Activated CD4-positive, alpha-beta T cell treated with anti-CD3 and anti-CD28 coated beads, Interleukin-2, amount 10 ng/mL, durations not matched to agents 24 days and 14 days (primary cell): ENCODE measurements at regions not wholly inside any gene's neighbourhood (a gene's known extent, or its start where the extent isn't known, plus 50 kb on each side); places are given as distances from the start of the nearest gene placed in this dataset.

Source experiments
- DNase-seq: peaks from one replicate; pipeline ENCODE4 v3.0.0; 2022
- H3K27ac Mint-ChIP-seq: one replicate; pipeline ENCODE4 v1.8.0; 2022; ENCODE audit warnings: mild to moderate bottlenecking, mixed read lengths
- H3K27me3 Mint-ChIP-seq: one replicate; pipeline ENCODE4 v1.8.0; 2022; ENCODE audit warnings: mixed read lengths
- H3K36me3 Mint-ChIP-seq: one replicate; pipeline ENCODE4 v1.8.0; 2022; ENCODE audit warnings: low read depth, mild to moderate bottlenecking, mixed read lengths
- H3K4me1 Mint-ChIP-seq: one replicate; pipeline ENCODE4 v1.8.0; 2021; ENCODE audit warnings: mixed read lengths
- H3K4me3 Mint-ChIP-seq: one replicate; pipeline ENCODE4 v1.8.0; 2022; ENCODE audit warnings: mild to moderate bottlenecking, moderate library complexity, mixed read lengths
- H3K9me3 Mint-ChIP-seq: one replicate; pipeline ENCODE4 v1.8.0; 2021; ENCODE audit warnings: mixed read lengths
- intact Hi-C: fragments of 100-400 bp; cut with micrococcal nuclease; formaldehyde crosslinking; loops from one replicate; pipeline ENCODE4 v1.15.1; 2023

DNA sequence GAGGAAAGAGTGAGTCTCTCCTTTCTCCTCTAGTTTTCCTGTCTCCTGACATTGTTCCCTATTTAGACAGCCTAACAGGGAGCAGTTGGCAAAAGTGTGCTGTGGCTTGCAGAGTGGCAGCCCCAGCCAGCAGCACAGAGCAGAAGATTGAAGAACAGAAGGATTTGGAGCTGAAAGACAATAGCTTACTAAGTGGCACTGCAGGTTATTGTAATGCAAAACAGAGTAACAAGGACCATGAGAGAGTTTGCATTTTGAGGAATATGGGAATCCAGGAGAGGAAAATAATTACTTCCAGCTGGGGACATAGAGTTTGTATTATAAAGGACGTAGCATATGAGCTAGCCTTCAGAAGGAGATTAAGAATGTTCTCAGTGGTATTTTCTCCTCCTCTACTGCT lies 342.4 kb downstream of the AKAIN1 start:
- H3K27me3 Mint-ChIP-seq = no peaks in the 10 kb centered on the region
- DNase-seq = no peak
- H3K27ac Mint-ChIP-seq = no peak overlapping the region
- intact Hi-C loops = no loop called here
- peaks cover under 1% of the 10 kb centered on the region for H3K9me3 Mint-ChIP-seq
- no peak overlapping the region for H3K4me3 Mint-ChIP-seq
- H3K4me1 Mint-ChIP-seq = no peaks in the 10 kb centered on the region
- H3K36me3 Mint-ChIP-seq = no peaks in the 10 kb centered on the region

DNA sequence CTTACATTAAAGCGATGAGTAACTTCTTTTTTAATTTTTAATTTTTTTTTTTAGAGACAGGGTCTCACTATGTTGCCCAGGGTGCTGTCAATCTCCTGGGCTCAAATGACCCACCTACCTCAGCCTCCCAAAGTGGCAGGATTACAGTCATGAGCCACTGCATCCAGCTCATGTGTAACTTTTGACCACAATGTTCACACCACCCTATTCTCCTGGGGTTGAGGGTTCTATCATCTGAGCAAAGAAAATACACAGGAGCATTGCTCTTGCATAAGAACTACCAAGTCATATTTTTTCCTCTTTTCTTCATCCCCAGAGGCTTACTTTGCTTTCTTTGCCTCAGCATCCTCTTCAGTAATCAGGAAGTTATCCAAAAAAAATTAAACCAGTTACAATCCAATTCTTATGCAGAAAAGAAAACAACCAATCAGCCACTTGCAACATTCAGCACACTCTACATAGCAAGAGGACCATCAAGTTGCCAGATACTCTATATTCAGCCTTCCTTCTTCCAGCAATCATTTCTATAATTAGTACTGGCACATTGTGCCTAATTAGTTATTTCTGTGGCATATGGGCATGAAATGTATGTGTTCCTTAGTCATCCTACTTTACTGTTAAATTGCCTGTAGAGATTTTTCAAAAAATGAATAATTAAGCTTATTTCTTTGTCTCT lies 345.6 kb downstream of the AKAIN1 start:
- Mint-ChIP-seq H3K27ac (no peak overlapping the region), H3K9me3 (peaks cover 9% of the 10 kb centered on the region), H3K27me3 (no peaks in the 10 kb centered on the region), H3K4me1 (no peaks in the 10 kb centered on the region), H3K36me3 (no peaks in the 10 kb centered on the region), H3K4me3 (no peak overlapping the region)
- DNase-seq = no peak
- intact Hi-C loops = no loop called here

DNA sequence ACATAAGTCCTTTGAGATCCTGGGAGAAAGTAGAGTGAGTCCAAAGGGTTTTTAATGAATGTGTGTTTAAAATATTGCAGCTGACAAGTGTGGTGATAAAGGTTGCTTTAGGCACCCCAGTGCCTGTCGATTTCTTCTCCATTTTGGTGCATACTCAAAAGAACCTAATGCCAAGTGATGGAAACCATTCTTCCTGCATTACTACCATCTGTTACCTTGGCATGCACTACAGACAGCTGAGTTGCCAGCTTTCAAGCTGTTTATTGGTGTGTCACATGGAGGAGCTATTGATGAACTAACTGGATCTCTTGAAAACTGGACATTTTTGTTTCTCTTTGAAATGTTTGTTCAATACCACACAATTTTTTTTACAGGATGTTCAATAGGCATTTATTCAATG lies 350.0 kb downstream of the AKAIN1 start:
- no peak overlapping the region for H3K4me3 Mint-ChIP-seq
- peaks cover 13% of the 10 kb centered on the region for H3K9me3 Mint-ChIP-seq
- intact Hi-C loops = no loop called here
- H3K36me3 Mint-ChIP-seq = no peaks in the 10 kb centered on the region
- no peak for DNase-seq
- H3K27ac Mint-ChIP-seq = no peak overlapping the region
- no peaks in the 10 kb centered on the region for H3K4me1 Mint-ChIP-seq
- H3K27me3 Mint-ChIP-seq = no peaks in the 10 kb centered on the region

DNA sequence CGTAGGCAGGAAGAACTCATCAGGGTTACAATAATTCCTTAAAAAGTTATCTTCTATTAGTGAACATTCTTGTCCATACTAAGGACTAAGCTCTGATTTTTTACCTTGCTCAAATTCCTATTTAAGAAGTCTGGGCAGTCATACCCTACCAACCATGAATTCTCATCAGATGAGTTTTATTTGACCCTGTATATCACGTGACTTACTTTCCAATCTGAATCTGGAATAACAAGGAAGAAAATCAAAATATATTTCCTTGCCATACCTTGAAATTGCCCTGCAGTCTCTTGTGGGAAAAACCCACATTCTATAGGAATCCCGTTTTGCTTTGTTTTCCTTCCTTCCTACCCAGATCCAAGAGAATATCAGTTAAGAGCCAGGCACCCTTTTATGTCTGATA lies 352.7 kb downstream of the AKAIN1 start:
- DNase-seq = no peak
- intact Hi-C loops = no loop called here
- Mint-ChIP-seq H3K36me3 (no peaks in the 10 kb centered on the region), H3K4me3 (no peak overlapping the region), H3K27me3 (no peaks in the 10 kb centered on the region), H3K9me3 (peaks cover 9% of the 10 kb centered on the region), H3K27ac (no peak overlapping the region), H3K4me1 (no peaks in the 10 kb centered on the region)

DNA sequence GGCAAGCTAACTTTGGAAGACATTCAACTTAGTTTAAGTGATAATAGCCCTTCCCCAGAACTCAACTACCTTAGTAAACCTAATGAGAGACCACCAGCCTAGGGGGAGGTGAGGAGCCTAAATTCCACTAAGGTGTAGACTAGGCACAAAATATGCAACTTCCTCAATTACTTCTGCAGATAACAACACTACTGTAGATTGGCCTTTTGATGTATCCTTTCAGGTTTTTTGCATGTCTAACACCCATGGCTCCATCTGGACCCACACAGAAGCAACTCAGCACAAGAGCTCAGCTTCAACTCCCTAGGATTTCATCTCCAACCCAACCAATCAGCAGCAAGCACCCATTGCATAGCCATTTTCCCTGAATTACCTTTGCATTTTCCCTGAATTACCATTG lies 353.3 kb downstream of the AKAIN1 start:
- no peak for DNase-seq
- Mint-ChIP-seq H3K27me3 (no peaks in the 10 kb centered on the region), H3K4me1 (no peaks in the 10 kb centered on the region), H3K36me3 (no peaks in the 10 kb centered on the region), H3K27ac (no peak overlapping the region), H3K4me3 (no peak overlapping the region), H3K9me3 (peaks cover 8% of the 10 kb centered on the region)
- intact Hi-C loops = no loop called here

DNA sequence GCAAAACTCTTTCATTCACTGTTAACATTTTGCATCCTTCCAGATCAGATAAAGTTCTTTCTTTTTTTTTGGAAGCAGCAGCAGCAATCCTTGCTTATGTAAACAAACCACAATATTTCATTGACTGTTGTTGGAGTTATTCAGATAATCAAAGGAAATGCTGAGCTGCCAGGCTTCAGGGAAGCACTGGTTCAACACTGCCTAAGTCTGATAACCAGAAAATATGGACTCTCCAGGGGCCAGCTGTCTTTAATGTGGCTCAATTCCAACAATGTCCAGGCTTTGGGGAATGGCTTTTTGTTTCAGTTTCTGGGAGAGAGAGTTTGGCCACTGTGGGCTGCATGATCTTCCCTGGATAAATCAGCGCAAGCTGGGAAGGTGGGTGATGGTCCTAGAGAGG lies 354.3 kb downstream of the AKAIN1 start:
- intact Hi-C loops = no loop called here
- Mint-ChIP-seq H3K27me3 (no peaks in the 10 kb centered on the region), H3K4me3 (no peak overlapping the region), H3K9me3 (peaks cover 8% of the 10 kb centered on the region), H3K4me1 (no peaks in the 10 kb centered on the region), H3K27ac (no peak overlapping the region), H3K36me3 (no peaks in the 10 kb centered on the region)
- DNase-seq = no peak

DNA sequence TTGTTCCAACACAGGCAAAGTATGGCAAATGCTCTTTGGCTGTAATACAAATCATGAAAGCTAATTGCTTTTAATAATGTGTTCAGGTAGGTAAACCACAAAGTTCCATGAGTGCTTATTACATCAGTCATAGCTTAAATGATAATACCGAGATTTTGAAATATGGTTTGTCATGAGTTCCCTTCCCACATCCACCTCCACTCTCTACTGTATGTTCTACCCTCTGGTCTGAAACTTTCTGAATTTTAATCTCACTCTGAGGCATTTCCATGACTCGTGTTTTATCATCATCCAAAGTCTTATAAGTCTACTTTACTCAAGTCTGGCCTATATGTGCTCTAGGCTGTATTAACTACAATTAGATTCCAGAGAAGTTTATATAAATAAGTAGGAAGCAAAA lies 354.8 kb downstream of the AKAIN1 start:
- H3K4me1 Mint-ChIP-seq = no peaks in the 10 kb centered on the region
- H3K36me3 Mint-ChIP-seq = no peaks in the 10 kb centered on the region
- H3K27me3 Mint-ChIP-seq = no peaks in the 10 kb centered on the region
- H3K4me3 Mint-ChIP-seq = no peak overlapping the region
- DNase-seq = no peak
- intact Hi-C loops = no loop called here
- H3K9me3 Mint-ChIP-seq = peaks cover 5% of the 10 kb centered on the region
- H3K27ac Mint-ChIP-seq = no peak overlapping the region

DNA sequence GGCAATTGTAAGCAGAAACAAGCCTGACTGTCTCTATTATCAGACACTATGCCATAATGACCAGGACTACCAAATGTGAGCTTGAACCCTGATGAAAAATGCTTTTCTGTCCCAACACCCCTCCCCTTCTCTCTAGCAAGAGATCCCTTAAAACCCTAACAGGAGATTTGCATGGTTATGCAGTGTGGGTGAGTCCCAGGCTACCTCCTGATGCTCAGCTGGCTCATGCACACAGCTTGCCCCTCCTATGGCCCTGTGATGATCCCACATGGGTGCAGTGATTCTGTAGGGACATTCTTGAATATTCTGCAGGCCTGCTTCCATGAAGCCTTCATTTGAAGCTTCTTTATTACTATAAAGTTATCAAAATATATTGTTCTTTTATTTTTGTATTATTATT lies 357.4 kb downstream of the AKAIN1 start:
- H3K4me3 Mint-ChIP-seq = no peak overlapping the region
- H3K9me3 Mint-ChIP-seq = peaks cover 3% of the 10 kb centered on the region
- H3K4me1 Mint-ChIP-seq = no peaks in the 10 kb centered on the region
- no peaks in the 10 kb centered on the region for H3K36me3 Mint-ChIP-seq
- no peak overlapping the region for H3K27ac Mint-ChIP-seq
- intact Hi-C loops = no loop called here
- no peak for DNase-seq
- no peaks in the 10 kb centered on the region for H3K27me3 Mint-ChIP-seq

DNA sequence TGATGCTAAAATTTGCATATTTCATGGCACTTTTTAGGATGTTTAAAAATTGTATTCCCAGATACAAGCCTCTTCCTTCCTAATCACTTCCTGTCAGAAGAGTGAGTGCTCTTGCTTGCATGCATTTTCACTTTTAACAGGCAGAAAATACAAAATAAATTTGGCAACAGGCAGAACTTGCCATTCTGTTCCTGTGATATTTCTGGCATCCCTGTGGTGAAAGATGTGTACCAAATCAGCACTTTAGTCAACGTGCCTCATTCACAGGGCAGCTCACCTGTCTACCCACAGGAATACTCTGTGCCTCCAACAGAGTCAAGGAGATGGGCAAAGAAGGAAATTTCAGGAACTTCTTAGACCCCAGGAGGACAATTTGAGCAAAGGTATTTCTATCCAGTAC lies 360.9 kb downstream of the AKAIN1 start:
- Mint-ChIP-seq H3K4me1 (no peaks in the 10 kb centered on the region), H3K36me3 (no peaks in the 10 kb centered on the region), H3K27ac (no peak overlapping the region), H3K9me3 (peaks cover 6% of the 10 kb centered on the region), H3K27me3 (no peaks in the 10 kb centered on the region), H3K4me3 (no peak overlapping the region)
- intact Hi-C loops = no loop called here
- no peak for DNase-seq

DNA sequence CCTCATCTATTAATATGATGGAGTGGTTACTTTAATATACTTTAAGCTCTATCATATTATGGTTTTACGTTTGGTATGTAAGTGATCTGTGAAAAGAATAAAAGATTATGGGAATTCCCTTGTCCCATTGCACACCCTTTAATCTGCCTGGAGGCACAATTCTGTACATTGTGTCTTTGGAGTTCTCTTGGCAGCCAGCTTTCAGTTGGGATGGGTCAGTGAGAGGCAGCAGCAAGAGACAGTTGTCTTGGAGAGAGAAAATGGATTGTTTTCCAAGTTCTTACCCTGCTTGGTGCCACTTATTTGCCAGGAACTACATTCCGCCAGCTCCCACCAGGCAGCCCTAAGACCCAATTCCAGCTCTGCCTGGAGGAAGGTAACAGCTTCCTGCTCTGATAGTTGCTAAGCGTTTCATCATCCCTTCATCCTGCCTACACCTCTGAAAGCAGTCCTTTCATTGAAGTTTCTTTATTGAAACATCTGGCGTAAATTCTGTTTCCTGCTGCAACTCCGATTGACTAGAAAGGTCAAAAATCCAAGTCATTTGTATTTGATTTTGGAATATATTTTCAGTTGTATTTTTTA lies 365.2 kb downstream of the AKAIN1 start:
- intact Hi-C loops = no loop called here
- H3K4me1 Mint-ChIP-seq = no peaks in the 10 kb centered on the region
- no peaks in the 10 kb centered on the region for H3K27me3 Mint-ChIP-seq
- H3K36me3 Mint-ChIP-seq = no peaks in the 10 kb centered on the region
- peaks cover 3% of the 10 kb centered on the region for H3K9me3 Mint-ChIP-seq
- DNase-seq = no peak
- H3K4me3 Mint-ChIP-seq = no peak overlapping the region
- no peak overlapping the region for H3K27ac Mint-ChIP-seq

DNA sequence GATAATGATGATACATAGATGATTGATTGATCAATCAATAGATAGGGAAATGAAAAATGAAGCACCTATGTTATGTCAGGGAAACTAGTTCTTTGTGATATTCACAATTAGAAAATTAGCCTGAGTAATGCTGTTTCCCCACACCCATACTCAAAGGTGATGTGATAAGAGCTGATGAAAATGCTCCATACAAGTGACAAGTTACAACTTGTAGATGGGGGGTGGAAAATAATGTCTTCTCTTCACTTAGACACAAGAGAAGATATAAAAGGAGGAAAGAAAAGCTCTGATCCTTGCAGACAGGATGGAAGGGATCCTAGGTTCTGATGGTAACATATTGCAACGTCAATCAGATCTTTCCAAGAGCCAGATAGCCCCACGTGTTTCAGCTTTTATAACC lies 365.9 kb downstream of the AKAIN1 start:
- H3K4me3 Mint-ChIP-seq = no peak overlapping the region
- no peaks in the 10 kb centered on the region for H3K36me3 Mint-ChIP-seq
- intact Hi-C loops = no loop called here

DNA sequence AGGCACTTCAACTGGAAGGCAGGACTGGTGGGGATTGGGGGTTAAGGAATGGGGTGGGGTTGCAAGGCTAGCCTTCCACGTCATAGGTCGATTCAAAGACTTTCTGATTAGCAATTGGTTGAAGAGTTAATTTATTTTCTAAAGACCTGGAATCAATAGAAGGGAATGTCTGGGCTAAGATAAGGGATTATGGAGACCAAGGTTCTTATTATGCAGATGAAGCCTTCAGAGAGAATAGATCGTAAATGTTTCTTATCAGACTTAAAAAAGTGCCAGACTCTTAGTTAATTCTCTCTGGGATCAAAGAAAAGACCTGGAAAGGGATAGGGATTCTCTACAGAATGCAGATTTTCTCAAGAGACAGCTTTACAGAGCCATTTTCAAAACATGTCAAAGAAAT lies 368.0 kb upstream of the DLGAP1 start:
- DNase-seq = no peak
- Mint-ChIP-seq H3K4me3 (no peak overlapping the region), H3K27ac (no peak overlapping the region), H3K9me3 (peaks cover 4% of the 10 kb centered on the region), H3K36me3 (no peaks in the 10 kb centered on the region), H3K27me3 (no peaks in the 10 kb centered on the region), H3K4me1 (no peaks in the 10 kb centered on the region)
- intact Hi-C loops = no loop called here

More for the DNA sequence above, 365.9 kb downstream of the AKAIN1 start:
- Mint-ChIP-seq H3K27me3 (no peaks in the 10 kb centered on the region), H3K27ac (no peak overlapping the region), H3K4me1 (no peaks in the 10 kb centered on the region), H3K9me3 (peaks cover 3% of the 10 kb centered on the region)
- no peak for DNase-seq

DNA sequence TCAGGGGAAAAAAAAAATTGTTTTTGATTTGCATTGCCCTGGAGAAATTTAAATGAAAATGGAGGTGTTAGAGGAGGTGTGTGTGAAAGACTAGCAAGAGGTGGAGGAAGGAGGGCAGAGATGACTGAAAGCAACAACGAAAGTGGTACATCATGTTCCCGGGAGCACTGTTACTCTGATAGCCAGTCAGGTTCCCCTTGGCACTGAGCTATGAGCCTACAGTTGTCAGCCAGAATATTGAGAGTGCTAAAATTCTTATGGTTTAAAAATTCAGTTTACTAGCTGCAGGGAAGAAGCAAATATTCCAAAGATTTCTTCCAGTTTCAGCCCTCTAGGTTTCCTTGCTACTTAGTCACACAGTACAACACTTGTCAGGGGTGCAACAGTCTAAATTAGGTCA lies 366.7 kb upstream of the DLGAP1 start:
- no peaks in the 10 kb centered on the region for H3K36me3 Mint-ChIP-seq
- no peaks in the 10 kb centered on the region for H3K4me1 Mint-ChIP-seq
- no peak overlapping the region for H3K4me3 Mint-ChIP-seq
- DNase-seq = no peak
- H3K27me3 Mint-ChIP-seq = no peaks in the 10 kb centered on the region
- peaks cover 4% of the 10 kb centered on the region for H3K9me3 Mint-ChIP-seq
- H3K27ac Mint-ChIP-seq = no peak overlapping the region
- intact Hi-C loops = no loop called here

DNA sequence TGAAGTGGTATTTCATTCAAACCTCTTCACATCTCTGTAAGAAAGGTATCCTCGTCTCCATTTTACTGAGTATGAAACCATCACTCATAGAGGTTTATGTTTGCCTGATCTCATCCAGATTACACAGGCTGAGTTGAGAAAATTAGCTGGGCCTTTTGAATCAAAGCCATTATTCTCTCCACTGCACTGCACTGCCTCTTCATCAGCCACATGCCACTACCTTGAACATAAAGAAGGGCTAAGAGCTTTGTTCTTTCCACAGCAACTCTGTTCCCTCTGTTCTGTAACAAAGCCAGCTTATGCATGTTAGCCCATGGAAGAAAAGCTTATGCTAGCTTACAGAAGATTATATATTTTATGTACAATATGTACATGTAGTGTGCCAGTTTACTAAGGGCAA lies 362.6 kb upstream of the DLGAP1 start:
- no peak for DNase-seq
- no peaks in the 10 kb centered on the region for H3K4me1 Mint-ChIP-seq

DNA sequence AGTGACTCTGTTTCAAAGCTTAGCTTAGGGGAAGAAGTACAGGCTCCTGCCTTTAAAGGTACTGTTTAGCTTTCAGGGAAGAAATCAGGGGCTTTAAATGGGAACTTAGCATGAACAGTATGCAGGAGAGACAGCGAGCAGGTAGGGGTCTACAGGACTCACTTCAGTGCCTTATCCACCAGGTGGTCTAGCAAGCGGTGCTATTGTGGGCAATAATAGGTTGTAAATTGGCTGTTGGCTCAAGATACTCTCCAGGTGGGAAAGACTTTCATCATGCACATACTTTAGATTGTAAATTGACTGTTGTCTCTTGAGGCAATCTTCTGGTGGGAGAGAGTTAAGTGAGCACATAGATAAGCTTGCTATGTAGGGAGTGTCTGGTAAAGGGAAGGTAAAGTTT lies 358.6 kb upstream of the DLGAP1 start:
- H3K27me3 Mint-ChIP-seq = no peaks in the 10 kb centered on the region
- no peaks in the 10 kb centered on the region for H3K36me3 Mint-ChIP-seq
- intact Hi-C loops = no loop called here
- H3K9me3 Mint-ChIP-seq = no peaks in the 10 kb centered on the region
- no peaks in the 10 kb centered on the region for H3K4me1 Mint-ChIP-seq
- no peak for DNase-seq
- H3K27ac Mint-ChIP-seq = no peak overlapping the region
- no peak overlapping the region for H3K4me3 Mint-ChIP-seq

More for the DNA sequence above, 362.6 kb upstream of the DLGAP1 start:
- intact Hi-C loops = no loop called here
- no peaks in the 10 kb centered on the region for H3K9me3 Mint-ChIP-seq
- H3K27me3 Mint-ChIP-seq = no peaks in the 10 kb centered on the region
- H3K4me3 Mint-ChIP-seq = no peak overlapping the region
- no peak overlapping the region for H3K27ac Mint-ChIP-seq
- H3K36me3 Mint-ChIP-seq = no peaks in the 10 kb centered on the region
